ENCODE measurements at regions not wholly inside any gene's neighbourhood (a gene's known extent, or its start where the extent isn't known, plus 50 kb on each side); places are given as distances from the start of the nearest gene placed in this dataset.

DNA sequence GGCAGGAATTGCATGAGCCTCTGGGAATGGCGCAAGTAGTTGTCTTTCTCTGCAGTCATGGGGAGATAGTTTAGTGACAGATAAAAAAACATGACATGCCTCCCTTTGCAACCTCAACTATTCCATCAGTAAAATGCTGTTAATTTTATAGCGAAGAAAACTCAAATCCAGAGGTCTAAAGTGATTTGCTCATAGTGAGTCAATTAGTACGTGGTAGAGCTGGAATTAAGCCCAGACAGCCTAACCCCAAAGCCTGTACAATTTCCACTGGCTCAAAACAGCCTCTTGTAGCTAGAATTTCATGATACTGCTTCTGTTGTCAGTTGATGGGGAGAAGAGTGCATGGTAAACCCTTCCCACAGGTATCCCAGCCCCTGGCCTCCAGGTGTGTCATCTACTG lies 81.3 kb upstream of the TRPC5 start:
- intact Hi-C loops (cut with DNase I) = no loop called here
- WGBS, 2 donors = 48 to 75% methylated on average over 2 to 3 of the region's 3 CpGs
- no peaks in the 10 kb centered on the region for H3K27me3 ChIP-seq
- no peak overlapping the region for H3K4me3 ChIP-seq
- H3K4me1 ChIP-seq = no peaks in the 10 kb centered on the region
- ATAC-seq (no peak), DNase-seq (no peak)
- H3K27ac ChIP-seq = no peak overlapping the region
- H3K9me3 ChIP-seq = no peaks in the 10 kb centered on the region
- H3K36me3 ChIP-seq (replicated peaks in 1 of 2; ENCODE audit: insufficient read depth in 1 of 2, low read depth in 2 of 2) = no peaks in the 10 kb centered on the region
- no peak for TF ChIP-seq POLR2A (IDR thresholded peaks at IDR 0.05)
- no peak for TF ChIP-seq CTCF (IDR thresholded peaks at IDR 0.05)

- H3K4me3 ChIP-seq = no peak overlapping the region
- no peak overlapping the region for H3K27ac ChIP-seq
- ATAC-seq = no peak
- no peak for DNase-seq
- H3K9me3 ChIP-seq = no peaks in the 10 kb centered on the region
- H3K36me3 ChIP-seq (replicated peaks in 1 of 2; ENCODE audit: insufficient read depth in 1 of 2, low read depth in 2 of 2) = no peaks in the 10 kb centered on the region
- TF ChIP-seq POLR2A (IDR thresholded peaks at IDR 0.05) = no peak
- TF ChIP-seq CTCF (IDR thresholded peaks at IDR 0.05) = no peak
- H3K4me1 ChIP-seq = no peaks in the 10 kb centered on the region
- 60 to 66% methylated on average over 2 of the region's 2 CpGs for WGBS, 2 donors
- intact Hi-C loops (cut with DNase I) = no loop called here
- H3K27me3 ChIP-seq = no peaks in the 10 kb centered on the region
Observed at GRCh38 chrX:112148397-112148796, 65.8 kb upstream of the TRPC5 start.

GRCh38 chrX:112147206-112147605 lies 64.6 kb upstream of the TRPC5 start:
- intact Hi-C loops (cut with DNase I) = no loop called here
- TF ChIP-seq POLR2A (IDR thresholded peaks at IDR 0.05) = no peak
- TF ChIP-seq CTCF (IDR thresholded peaks at IDR 0.05) = peak in 5 of 7 experiments; percentile 8 to 50 (median 34)

GRCh38 chrX:112137276-112137675 lies 54.7 kb upstream of the TRPC5 start:
- H3K27ac ChIP-seq = no peak overlapping the region
- ATAC-seq = no peak
- TF ChIP-seq CTCF (IDR thresholded peaks at IDR 0.05) (no peak), POLR2A (IDR thresholded peaks at IDR 0.05) (no peak)

More at GRCh38 chrX:112147206-112147605, 64.6 kb upstream of the TRPC5 start:
- DNase-seq = peak in 2 of 4 donors; percentile 2 to 33
- Histone ChIP-seq H3K36me3 (replicated peaks in 1 of 2; ENCODE audit: insufficient read depth in 1 of 2, low read depth in 2 of 2) (no peaks in the 10 kb centered on the region), H3K27me3 (no peaks in the 10 kb centered on the region), H3K9me3 (no peaks in the 10 kb centered on the region), H3K4me3 (no peak overlapping the region), H3K27ac (no peak overlapping the region), H3K4me1 (no peaks in the 10 kb centered on the region)
- WGBS, 2 donors = 17 to 80% methylated on average over 1 to 2 of the region's 2 CpGs
- ATAC-seq = no peak

More at GRCh38 chrX:112137276-112137675, 54.7 kb upstream of the TRPC5 start:
- DNase-seq = no peak
- no peaks in the 10 kb centered on the region for H3K27me3 ChIP-seq
- no peaks in the 10 kb centered on the region for H3K9me3 ChIP-seq
- no peaks in the 10 kb centered on the region for H3K4me1 ChIP-seq
- WGBS, 2 donors = 38 to 49% methylated on average over 4 of the region's 4 CpGs
- no peaks in the 10 kb centered on the region for H3K36me3 ChIP-seq (replicated peaks in 1 of 2; ENCODE audit: insufficient read depth in 1 of 2, low read depth in 2 of 2)
- intact Hi-C loops (cut with DNase I) = no loop called here
- no peak overlapping the region for H3K4me3 ChIP-seq
